ENCODE measurements at regions not wholly inside any gene's neighbourhood (a gene's known extent, or its start where the extent isn't known, plus 50 kb on each side); places are given as distances from the start of the nearest gene placed in this dataset.

DNA sequence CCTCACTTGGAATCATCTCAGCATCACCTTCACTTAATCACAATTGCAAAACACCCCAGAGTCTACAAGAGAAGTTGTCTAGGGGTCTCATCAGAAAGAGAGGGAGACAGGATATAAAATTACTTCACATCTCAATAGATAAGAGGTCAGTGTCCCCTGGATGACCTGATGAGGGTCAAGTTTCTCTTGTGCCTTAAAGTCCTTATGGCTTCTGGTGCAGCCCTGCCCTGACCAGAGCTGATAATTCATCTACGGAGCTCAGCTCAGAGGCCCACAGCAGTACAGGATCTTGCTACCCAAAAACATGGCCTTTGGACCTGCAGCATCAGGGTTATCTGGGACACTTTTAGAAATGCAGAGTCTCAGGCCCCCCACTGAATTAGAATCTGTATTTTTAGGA, 111.1 kb upstream of the GLI3 start:
- WGBS, 2 experiments (ENCODE audit: extremely low coverage in 1 of 2, insufficient coverage in 1 of 2, insufficient read length in 1 of 2, insufficient replicate concordance in 2 of 2, low coverage in 1 of 2, low lambda C conversion rate in 2 of 2, missing lambda C conversion rate in 1 of 2) = 100% methylated on average over 1 of the region's 1 CpG; no CpG with 5 or more reads in 1 of the 2 experiments
- H2BK15ac ChIP-seq (ENCODE audit: low read length) = no peak overlapping the region
- DNase-seq (ENCODE audit: low read depth in 1 of 2, low spot score in 2 of 2) = no peak
- no peak overlapping the region for H3K18ac ChIP-seq (ENCODE audit: extremely low read depth, low read length)
- CTCF ChIA-PET (ENCODE audit: partially characterized antibody) = no interaction called here
- no peak overlapping the region for H4K5ac ChIP-seq (ENCODE audit: insufficient read length, low read depth, low read length)
- no peaks in the 10 kb centered on the region for H3K79me2 ChIP-seq (ENCODE audit: control insufficient read depth in 1 of 2, insufficient read depth in 2 of 2, low read length in 2 of 2)
- H3K36me3 ChIP-seq (ENCODE audit: control insufficient read depth in 2 of 4, insufficient read depth in 4 of 4, low read length in 3 of 4) = no peaks in the 10 kb centered on the region
- H2BK5ac ChIP-seq (ENCODE audit: low read depth, low read length) = no peak overlapping the region
- no peaks in the 10 kb centered on the region for H3K79me1 ChIP-seq (ENCODE audit: low read depth, low read length)
- no peak overlapping the region for H2BK120ac ChIP-seq (replicated peaks; ENCODE audit: low read depth, low read length)
- no peak overlapping the region for H2BK12ac ChIP-seq (ENCODE audit: low read depth, low read length)
- no peak for FAIRE-seq
- no peak overlapping the region for H3K27ac ChIP-seq (ENCODE audit: low read depth, low read length)
- TF ChIP-seq POLR2A (IDR thresholded peaks at IDR 0.05; ENCODE audit: control extremely low read depth in 1 of 2, low read depth in 2 of 2, low read length in 2 of 2) = no peak
- TF ChIP-seq JUND (IDR thresholded peaks at IDR 0.05; ENCODE audit: low read length) = no peak
- no peak overlapping the region for H3K4me2 ChIP-seq (ENCODE audit: insufficient read depth in 1 of 2, low read depth in 2 of 2, low read length in 2 of 2)
- H4K8ac ChIP-seq (ENCODE audit: extremely low read depth, insufficient read depth, low read length) = no peak overlapping the region
- no peak overlapping the region for H3K14ac ChIP-seq (ENCODE audit: insufficient read length)
- no peak overlapping the region for H3K9ac ChIP-seq (replicated peaks in 1 of 4; ENCODE audit: extremely low read depth in 1 of 4, low read depth in 3 of 4, low read length in 3 of 4)
- no peaks in the 10 kb centered on the region for H3K23me2 ChIP-seq (ENCODE audit: low read depth, low read length)
- no peaks in the 10 kb centered on the region for H3K9me3 ChIP-seq (ENCODE audit: insufficient read depth in 2 of 2, low read depth in 1 of 2, low read length in 1 of 2)
- no peak overlapping the region for H3K56ac ChIP-seq (replicated peaks; ENCODE audit: insufficient read length, low read depth, low read length)
- 0 out of 2 replicates have a peak overlapping the region, but pooled peaks have one; percentile 94 for H2AFZ ChIP-seq (ENCODE audit: low read length)
- no peak overlapping the region for H3K23ac ChIP-seq (ENCODE audit: insufficient read length)
- no peak overlapping the region for H4K91ac ChIP-seq (replicated peaks; ENCODE audit: insufficient read length, low read length)
- no peak overlapping the region for H3K4ac ChIP-seq (replicated peaks; ENCODE audit: insufficient read length, low read depth, low read length)
- H3K27me3 ChIP-seq (replicated peaks in 1 of 4; ENCODE audit: control insufficient read depth in 3 of 4, extremely low read depth in 1 of 4, insufficient read depth in 3 of 4, low read length in 3 of 4) = no peaks in the 10 kb centered on the region
- H2BK20ac ChIP-seq (ENCODE audit: low read length) = no peak overlapping the region
- no peak overlapping the region for H2AK5ac ChIP-seq (ENCODE audit: low read depth, low read length)
- POLR2A ChIA-PET (ENCODE audit: partially characterized antibody) = no interaction called here
- H3K4me3 ChIP-seq (ENCODE audit: extremely low read depth in 1 of 4, insufficient read depth in 2 of 4, low read depth in 3 of 4, low read length in 4 of 4) = no peak overlapping the region
- peaks cover 4 to 15% (median 8%) of the 10 kb centered on the region in 4 experiments; a peak in 6 of 7 replicates for H3K4me1 ChIP-seq (replicated peaks in 1 of 4; ENCODE audit: control insufficient read depth in 3 of 4, insufficient read depth in 4 of 4, low read length in 3 of 4)
- H4K20me1 ChIP-seq (replicated peaks in 1 of 2; ENCODE audit: control insufficient read depth in 1 of 2, insufficient read depth in 2 of 2, low read length in 2 of 2) = no peaks in the 10 kb centered on the region

Data from H1 (cell line).